CD8-positive, alpha-beta memory T cell (primary cell): ENCODE measurements at regions not wholly inside any gene's neighbourhood (a gene's known extent, or its start where the extent isn't known, plus 50 kb on each side); places are given as distances from the start of the nearest gene placed in this dataset.
"Not testable (repeated sequence)": the region's sequence is repeated elsewhere in the genome, so short reads cannot be mapped to it uniquely, and the experiment has no call there.

ENCODE experiments used
- CTCF ChIA-PET: fragments of 350-600 bp; sonication (Branson Sonifier 250); formaldehyde crosslinking; loops from one replicate; lab custom pipeline; 2021; ENCODE audit warnings: antibody characterized with exemption; lab: Charles Lee
- POLR2A ChIA-PET: fragments of 350-600 bp; sonication (Branson Sonifier 250); formaldehyde crosslinking; loops from one replicate; lab custom pipeline; 2021; ENCODE audit warnings: antibody characterized with exemption; lab: Charles Lee
- DNase-seq, 5 donors: peaks; one replicate each; pipeline versions ENCODE4 v3.0.0 to v3.0.0-alpha.2; 2020 to 2022; ENCODE audit warnings: mixed read lengths in 1 of 5
- H3K27ac ChIP-seq: one replicate; pipeline ENCODE4 v1.7.0; 2013; ENCODE audit warnings: low read depth, mild to moderate bottlenecking, low read length, moderate library complexity
- H3K27me3 ChIP-seq: 2 replicates; pipeline ENCODE4 v1.7.0; 2013; ENCODE audit warnings: low read length, mild to moderate bottlenecking; ENCODE audit not compliant: insufficient read depth, poor library complexity, severe bottlenecking
- H3K36me3 ChIP-seq: 2 replicates; pipeline ENCODE4 v1.7.0; 2013; ENCODE audit warnings: mild to moderate bottlenecking, low read length, moderate library complexity; ENCODE audit not compliant: insufficient read depth
- H3K4me1 ChIP-seq: 2 replicates; pipeline ENCODE4 v1.7.0; 2013; ENCODE audit warnings: mild to moderate bottlenecking, low read length, moderate library complexity; ENCODE audit not compliant: insufficient read depth
- H3K4me3 ChIP-seq: 2 replicates; pipeline ENCODE4 v1.7.0; 2013; ENCODE audit warnings: mild to moderate bottlenecking, low read length
- H3K9me3 ChIP-seq: 2 replicates; pipeline ENCODE4 v1.7.0; 2013; ENCODE audit warnings: mild to moderate bottlenecking, low read length
- H3K27ac Mint-ChIP-seq, 8 donors: one replicate each; pipeline ENCODE4 v1.8.0; 2020 to 2021; ENCODE audit warnings: mixed read lengths in 8 of 8, mild to moderate bottlenecking in 6 of 8, inconsistent platforms in 3 of 8, moderate library complexity in 3 of 8
- H3K27me3 Mint-ChIP-seq, 2 donors: one replicate each; pipeline ENCODE4 v1.8.0; 2020 to 2021; ENCODE audit warnings: mixed read lengths in 2 of 2, mild to moderate bottlenecking in 1 of 2, moderate library complexity in 1 of 2
- H3K36me3 Mint-ChIP-seq, 3 donors: one replicate each; pipeline ENCODE4 v1.8.0; 2020 to 2021; ENCODE audit warnings: mixed read lengths in 3 of 3, inconsistent platforms in 1 of 3, mild to moderate bottlenecking in 1 of 3
- H3K4me1 Mint-ChIP-seq, 3 donors: one replicate each; pipeline ENCODE4 v1.8.0; 2020 to 2021; ENCODE audit warnings: mixed read lengths in 3 of 3, inconsistent platforms in 1 of 3, mild to moderate bottlenecking in 1 of 3
- H3K4me3 Mint-ChIP-seq, 7 donors: one replicate each; pipeline ENCODE4 v1.8.0; 2020 to 2021; ENCODE audit warnings: mixed read lengths in 7 of 7, mild to moderate bottlenecking in 6 of 7, moderate library complexity in 4 of 7, inconsistent platforms in 2 of 7
- H3K9me3 Mint-ChIP-seq, 5 donors: one replicate each; pipeline ENCODE4 v1.8.0; 2020 to 2022; ENCODE audit warnings: mixed read lengths in 5 of 5, mild to moderate bottlenecking in 3 of 5, moderate library complexity in 2 of 5, inconsistent platforms in 1 of 5

DNA sequence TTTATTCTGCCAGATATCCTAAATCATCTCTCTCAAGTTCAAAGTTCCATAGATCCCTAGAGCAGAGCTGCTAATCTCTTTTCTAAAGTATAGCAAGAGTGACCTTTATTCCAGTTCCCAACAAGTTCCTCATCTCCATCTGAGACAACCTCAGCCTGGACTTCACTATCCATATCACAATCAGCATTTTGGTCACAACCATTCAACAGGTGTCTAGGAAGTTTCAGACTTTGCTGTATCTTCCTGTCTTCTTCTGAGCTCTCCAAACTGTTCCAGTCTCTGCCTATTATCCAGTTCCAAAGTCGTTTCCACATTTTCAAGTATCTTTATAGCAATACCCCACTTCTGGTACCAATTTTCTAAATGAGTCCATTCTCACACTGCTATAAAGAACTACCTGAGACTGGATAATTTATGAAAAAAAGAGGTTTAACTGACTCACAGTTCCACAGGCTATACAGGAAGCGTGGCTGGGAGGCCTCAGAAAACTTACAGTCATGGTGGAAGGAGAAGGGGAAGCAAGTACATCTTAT is 148.7 kb upstream of the FNDC3A start:
- H3K4me3 Mint-ChIP-seq, H3K27me3 ChIP-seq, CTCF ChIA-PET, POLR2A ChIA-PET, H3K9me3 ChIP-seq, H3K27ac ChIP-seq, H3K27me3 Mint-ChIP-seq, H3K27ac Mint-ChIP-seq, DNase-seq, H3K36me3 ChIP-seq, H3K4me3 ChIP-seq: not testable (repeated sequence)
- Mint-ChIP-seq H3K36me3 (peaks cover 0 to 11% (median 0%) of the 10 kb centered on the region in 3 donors), H3K9me3 (peaks cover 5 to 12% (median 7%) of the 10 kb centered on the region in 5 donors), H3K4me1 (peaks cover 19 to 30% (median 24%) of the 10 kb centered on the region in 3 donors)
- peaks cover 11% of the 10 kb centered on the region for H3K4me1 ChIP-seq

DNA sequence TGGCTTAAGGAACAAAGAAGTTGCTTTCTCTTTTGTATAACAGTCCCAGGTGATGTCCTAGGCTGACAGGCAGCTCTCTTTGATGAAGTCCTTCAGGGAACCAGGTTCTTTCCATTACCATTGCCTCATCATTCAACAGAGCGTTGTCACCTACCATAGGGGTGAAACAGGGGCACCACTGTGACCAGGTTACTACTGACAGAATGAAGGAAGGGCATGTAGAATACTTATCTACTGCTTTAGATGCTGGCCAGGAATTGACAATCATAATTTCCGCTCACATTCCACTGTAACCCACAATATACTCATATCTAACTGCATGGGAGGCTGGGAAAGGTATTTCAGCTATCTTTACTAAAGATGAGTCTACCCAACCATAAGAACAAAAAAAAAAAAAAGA is 148.0 kb upstream of the FNDC3A start:
- no peak overlapping the region for H3K27ac ChIP-seq
- peaks cover 19 to 30% (median 24%) of the 10 kb centered on the region in 3 donors for H3K4me1 Mint-ChIP-seq
- no peaks in the 10 kb centered on the region for H3K36me3 ChIP-seq
- H3K4me3 ChIP-seq: no peak overlapping the region
- H3K36me3 Mint-ChIP-seq: peaks cover 0 to 18% (median 3%) of the 10 kb centered on the region in 3 donors
- no peaks in the 10 kb centered on the region for H3K27me3 ChIP-seq
- peaks cover 0 to 8% of the 10 kb centered on the region in 2 donors for H3K27me3 Mint-ChIP-seq
- H3K4me1 ChIP-seq: peaks cover 11% of the 10 kb centered on the region
- ChIA-PET CTCF (no interaction called here), POLR2A (no interaction called here)
- peaks cover 5 to 12% (median 7%) of the 10 kb centered on the region in 5 donors for H3K9me3 Mint-ChIP-seq
- no peak for DNase-seq
- H3K27ac Mint-ChIP-seq: no peak overlapping the region
- H3K4me3 Mint-ChIP-seq: no peak overlapping the region
- peaks cover 4% of the 10 kb centered on the region for H3K9me3 ChIP-seq

DNA sequence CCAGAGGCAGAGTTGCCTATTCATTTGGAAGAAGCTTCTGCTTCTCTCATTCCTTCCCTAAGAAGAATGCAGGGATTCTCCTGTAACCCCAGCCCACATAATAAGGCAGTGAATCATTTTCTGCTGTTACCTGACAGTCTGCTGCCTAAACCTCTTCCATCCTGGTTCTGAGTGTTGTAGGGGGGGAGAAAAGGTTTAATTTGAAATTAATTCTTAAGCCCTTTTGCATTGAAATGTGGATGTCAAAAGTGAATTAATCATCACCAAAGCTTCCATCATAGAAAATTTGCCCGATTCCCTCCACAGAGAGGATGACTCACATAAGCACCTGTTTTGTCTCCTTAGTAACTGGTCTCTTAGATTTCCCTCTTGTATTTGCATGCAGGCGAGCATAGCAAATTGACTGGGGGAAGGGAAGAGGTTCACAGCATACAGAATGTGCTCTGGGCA is 146.7 kb upstream of the FNDC3A start:
- DNase-seq: no peak
- CTCF ChIA-PET: no interaction called here
- Mint-ChIP-seq H3K4me3 (peak overlapping the region in 4 of 7 donors; percentile 0 to 27 (median 14)), H3K9me3 (peaks cover 5 to 12% (median 12%) of the 10 kb centered on the region in 5 donors), H3K27me3 (peaks cover 0 to 6% of the 10 kb centered on the region in 2 donors), H3K4me1 (peaks cover 19 to 30% (median 24%) of the 10 kb centered on the region in 3 donors), H3K36me3 (peaks cover 0 to 18% (median 3%) of the 10 kb centered on the region in 3 donors), H3K27ac (peak overlapping the region in 3 of 8 donors; percentile 12 to 78 (median 14))
- Histone ChIP-seq H3K27ac (no peak overlapping the region), H3K4me3 (no peak overlapping the region), H3K36me3 (no peaks in the 10 kb centered on the region), H3K9me3 (peaks cover 4% of the 10 kb centered on the region), H3K27me3 (no peaks in the 10 kb centered on the region), H3K4me1 (peaks cover 11% of the 10 kb centered on the region)
- POLR2A ChIA-PET: no interaction called here

DNA sequence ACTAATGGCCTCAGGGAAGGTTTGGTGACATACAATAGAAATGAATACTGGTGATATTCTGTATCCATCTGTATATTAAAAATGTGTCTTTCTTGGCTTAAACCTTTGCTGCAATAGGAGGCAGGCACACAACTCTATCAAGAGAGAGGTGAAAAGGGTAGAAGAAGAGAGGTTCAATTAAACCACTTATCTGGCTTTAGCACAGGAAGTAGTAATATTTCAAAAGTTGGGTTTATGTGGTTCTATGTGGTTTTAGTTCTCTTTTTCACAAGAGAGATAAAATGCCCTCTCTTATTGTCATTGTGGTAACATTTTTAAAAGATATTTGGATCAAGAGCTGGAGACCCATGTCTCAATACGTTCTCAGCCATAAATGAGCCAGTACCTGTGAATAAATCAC is 146.2 kb upstream of the FNDC3A start:
- Mint-ChIP-seq H3K36me3 (peaks cover 0 to 18% (median 3%) of the 10 kb centered on the region in 3 donors), H3K27me3 (peaks cover 0 to 6% of the 10 kb centered on the region in 2 donors), H3K4me1 (peaks cover 19 to 30% (median 24%) of the 10 kb centered on the region in 3 donors), H3K4me3 (peak overlapping the region in 4 of 7 donors; percentile 0 to 21 (median 14)), H3K9me3 (peaks cover 5 to 18% (median 12%) of the 10 kb centered on the region in 5 donors), H3K27ac (peak overlapping the region in 1 of 8 donors; percentile 12)
- CTCF ChIA-PET: no interaction called here
- DNase-seq: no peak
- Histone ChIP-seq H3K9me3 (peaks cover 4% of the 10 kb centered on the region), H3K36me3 (no peaks in the 10 kb centered on the region), H3K4me1 (peaks cover 11% of the 10 kb centered on the region), H3K27ac (no peak overlapping the region), H3K27me3 (no peaks in the 10 kb centered on the region), H3K4me3 (no peak overlapping the region)
- POLR2A ChIA-PET: no interaction called here

DNA sequence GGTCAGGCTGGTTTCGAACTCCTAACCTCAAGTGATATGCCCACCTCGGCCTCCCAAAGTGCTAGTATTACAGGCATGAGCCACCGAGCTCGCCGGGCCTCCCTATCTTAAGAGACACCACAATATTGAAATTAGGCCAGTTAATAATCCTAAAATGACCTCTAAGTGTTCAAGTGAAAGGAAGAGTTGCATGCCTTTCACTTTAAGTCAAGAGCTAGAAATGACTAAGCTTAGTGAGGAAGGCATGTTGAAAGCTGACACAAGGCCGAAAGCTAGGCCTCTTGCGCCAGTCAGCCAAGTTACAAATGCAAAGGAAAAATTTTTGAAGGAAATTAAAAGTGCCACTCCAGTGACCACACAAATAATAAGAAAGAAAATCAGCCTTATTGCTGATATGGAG is 144.5 kb upstream of the FNDC3A start:
- Histone ChIP-seq H3K36me3 (no peaks in the 10 kb centered on the region), H3K4me1 (peaks cover 11% of the 10 kb centered on the region), H3K27me3 (no peaks in the 10 kb centered on the region), H3K4me3 (no peak overlapping the region), H3K9me3 (peaks cover 4% of the 10 kb centered on the region), H3K27ac (no peak overlapping the region)
- peaks cover 2 to 6% of the 10 kb centered on the region in 2 donors for H3K27me3 Mint-ChIP-seq
- no peak overlapping the region for H3K4me3 Mint-ChIP-seq
- ChIA-PET POLR2A (no interaction called here), CTCF (no interaction called here)
- H3K36me3 Mint-ChIP-seq: peaks cover 0 to 22% (median 3%) of the 10 kb centered on the region in 3 donors
- peak overlapping the region in 1 of 8 donors; percentile 77 for H3K27ac Mint-ChIP-seq
- H3K9me3 Mint-ChIP-seq: peaks cover 5 to 19% (median 11%) of the 10 kb centered on the region in 5 donors
- no peak for DNase-seq
- peaks cover 19 to 30% (median 24%) of the 10 kb centered on the region in 3 donors for H3K4me1 Mint-ChIP-seq

DNA sequence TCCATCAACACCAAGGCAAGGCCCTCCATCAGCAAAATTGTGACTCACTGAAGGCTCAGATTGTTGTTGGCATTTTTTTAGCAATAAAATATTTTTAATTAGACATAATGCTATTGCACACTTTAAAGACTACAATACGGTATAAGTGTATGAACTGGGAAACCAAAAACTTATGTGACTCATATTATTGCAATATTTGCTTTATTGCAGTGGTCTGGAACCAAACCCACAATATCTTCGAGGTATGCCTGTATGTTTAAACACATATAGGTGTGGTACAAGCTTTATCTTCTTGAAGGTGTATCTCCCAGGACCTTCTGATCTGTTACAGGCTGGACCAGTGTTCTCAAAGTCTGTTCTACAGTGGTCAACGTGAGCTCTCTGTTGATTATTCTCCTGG is 142.3 kb upstream of the FNDC3A start:
- Histone ChIP-seq H3K4me3 (no peak overlapping the region), H3K27ac (no peak overlapping the region), H3K27me3 (no peaks in the 10 kb centered on the region), H3K4me1 (peaks cover 11% of the 10 kb centered on the region), H3K36me3 (no peaks in the 10 kb centered on the region), H3K9me3 (no peaks in the 10 kb centered on the region)
- Mint-ChIP-seq H3K36me3 (peaks cover 0 to 11% (median 3%) of the 10 kb centered on the region in 3 donors), H3K4me3 (no peak overlapping the region), H3K27me3 (peaks cover 2 to 3% of the 10 kb centered on the region in 2 donors), H3K4me1 (peaks cover 19 to 27% (median 22%) of the 10 kb centered on the region in 3 donors), H3K27ac (no peak overlapping the region), H3K9me3 (peaks cover 0 to 12% (median 1%) of the 10 kb centered on the region in 5 donors)
- ChIA-PET POLR2A (no interaction called here), CTCF (no interaction called here)
- no peak for DNase-seq

DNA sequence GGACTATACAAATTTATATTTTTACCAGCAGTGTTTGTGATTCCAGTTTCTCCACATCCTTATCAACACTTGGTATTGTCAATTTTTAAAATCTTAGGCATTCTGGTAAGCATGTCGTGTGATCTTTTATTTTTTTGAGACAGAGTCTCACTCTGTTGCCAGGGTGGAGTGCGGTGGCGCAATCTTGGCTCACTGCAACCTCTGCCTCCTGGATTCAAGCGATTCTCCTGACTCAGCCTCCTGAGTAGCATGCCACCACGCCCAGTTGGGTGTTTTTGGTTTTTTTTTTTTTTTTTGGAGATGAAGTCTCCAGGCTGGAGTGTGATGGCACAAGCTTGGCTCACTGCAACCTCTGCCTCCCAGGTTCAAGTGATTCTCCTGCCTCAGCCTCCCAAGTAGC is 140.4 kb upstream of the FNDC3A start:
- H3K27me3 ChIP-seq, H3K9me3 ChIP-seq, H3K4me3 ChIP-seq, H3K4me1 ChIP-seq, POLR2A ChIA-PET, H3K27ac ChIP-seq, CTCF ChIA-PET, H3K27ac Mint-ChIP-seq, H3K4me1 Mint-ChIP-seq, DNase-seq, H3K27me3 Mint-ChIP-seq, H3K36me3 ChIP-seq, H3K4me3 Mint-ChIP-seq: not testable (repeated sequence)
- Mint-ChIP-seq H3K36me3 (peaks cover 0 to 11% (median 3%) of the 10 kb centered on the region in 3 donors), H3K9me3 (peaks cover 0 to 12% (median 1%) of the 10 kb centered on the region in 5 donors)

DNA sequence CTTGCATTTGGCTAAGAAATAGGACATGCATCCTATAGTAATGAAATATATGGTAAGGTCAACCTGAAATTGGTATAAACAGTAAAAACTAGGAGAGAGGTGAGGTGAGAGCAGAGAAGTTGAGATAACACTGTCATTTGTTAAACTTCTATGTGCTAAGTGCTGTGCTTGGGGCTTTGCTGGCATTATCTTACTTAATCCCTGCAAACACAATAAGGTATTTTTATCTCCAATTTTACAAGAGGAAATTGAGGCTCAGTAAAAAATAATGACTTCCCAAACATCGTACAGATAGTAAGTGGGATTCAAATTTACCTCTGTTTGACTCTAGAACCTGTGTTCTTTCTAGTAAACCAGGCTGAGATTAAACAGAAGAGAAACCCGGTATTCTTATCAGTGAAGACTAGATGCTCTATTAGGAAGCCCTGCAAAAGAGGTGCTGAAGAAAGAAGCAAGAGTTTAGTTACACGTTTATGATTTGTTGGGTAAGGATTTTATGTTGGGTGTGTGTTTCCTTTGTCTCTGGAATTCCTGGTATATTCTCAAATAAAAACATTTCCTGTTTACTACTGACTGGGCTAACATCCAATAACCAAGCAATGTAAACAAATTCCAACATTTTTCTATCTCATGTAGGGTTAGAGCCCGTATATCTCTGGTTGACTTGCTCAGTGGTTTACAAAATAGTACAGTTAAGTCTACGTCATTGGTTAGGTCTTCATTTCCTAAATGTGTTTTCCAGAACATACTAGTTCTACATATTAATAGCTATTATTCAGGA is 137.3 kb upstream of the FNDC3A start:
- no peaks in the 10 kb centered on the region for H3K4me1 Mint-ChIP-seq
- POLR2A ChIA-PET: no interaction called here
- H3K4me3 Mint-ChIP-seq: no peak overlapping the region
- CTCF ChIA-PET: no interaction called here
- no peak overlapping the region for H3K27ac ChIP-seq
- peaks cover 0 to 4% (median 0%) of the 10 kb centered on the region in 3 donors for H3K36me3 Mint-ChIP-seq
- H3K27me3 Mint-ChIP-seq: peaks cover 5 to 10% of the 10 kb centered on the region in 2 donors
- H3K36me3 ChIP-seq: no peaks in the 10 kb centered on the region
- peaks cover 0 to 12% (median 1%) of the 10 kb centered on the region in 5 donors for H3K9me3 Mint-ChIP-seq
- no peak overlapping the region for H3K27ac Mint-ChIP-seq
- DNase-seq: no peak
- H3K27me3 ChIP-seq: no peaks in the 10 kb centered on the region
- H3K9me3 ChIP-seq: no peaks in the 10 kb centered on the region
- H3K4me1 ChIP-seq: no peaks in the 10 kb centered on the region
- no peak overlapping the region for H3K4me3 ChIP-seq
